B cell (primary cell): ENCODE measurements at regions not wholly inside any gene's neighbourhood (a gene's known extent, or its start where the extent isn't known, plus 50 kb on each side); places are given as distances from the start of the nearest gene placed in this dataset.

ENCODE experiments used
- ATAC-seq: fragments of 200-7000 bp; cut with Tn5 transposase; one replicate; pipeline ENCODE4 v1.10.0; 2021; ENCODE audit warnings: low read depth, mild to moderate bottlenecking, moderate number of reproducible peaks, moderate library complexity
- CTCF ChIA-PET: fragments of 350-600 bp; sonication (Branson Sonifier 250); formaldehyde crosslinking; loops from one replicate; lab custom pipeline; 2021; ENCODE audit warnings: antibody characterized with exemption, inconsistent platforms; lab: Charles Lee
- POLR2A ChIA-PET: fragments of 350-600 bp; sonication (Branson Sonifier 250); formaldehyde crosslinking; loops from one replicate; lab custom pipeline; 2021; ENCODE audit warnings: antibody characterized with exemption; lab: Charles Lee
- DNase-seq: peaks from one replicate; pipeline ENCODE4 v3.0.0; 2013
- H2AFZ ChIP-seq: 2 replicates; pipeline ENCODE4 v1.6.1; 2012; ENCODE audit warnings: mild to moderate bottlenecking, low read depth, low read length; ENCODE audit not compliant: insufficient read depth, poor library complexity, severe bottlenecking
- H3K27ac ChIP-seq, 2 donors: 1 replicate in 1 of 2; 2 replicates in 1 of 2; pipeline ENCODE4 v1.5.1; 2012 to 2013; ENCODE audit warnings: low read length in 2 of 2, mild to moderate bottlenecking in 2 of 2, moderate library complexity in 1 of 2
- H3K27me3 ChIP-seq, 4 experiments: fragments of 200-600 bp in 1 of 4; sonication (generic) in 1 of 4; replicated peaks in 1 of 4; 1 replicate in 2 of 4; 2 replicates in 2 of 4; pipeline versions ENCODE4 v1.6.1 to v1.7.0; 2013 to 2016; ENCODE audit warnings: low read length in 3 of 4, mild to moderate bottlenecking in 2 of 4, mixed read lengths in 1 of 4, moderate library complexity in 1 of 4; ENCODE audit not compliant: insufficient read depth in 4 of 4, control insufficient read depth in 3 of 4; ENCODE audit errors: control extremely low read depth in 1 of 4
- H3K36me3 ChIP-seq, 2 experiments: replicated peaks in 1 of 2; 1 replicate in 1 of 2; 2 replicates in 1 of 2; pipeline versions ENCODE4 v1.6.1 to v1.7.1; 2013; ENCODE audit warnings: low read length in 1 of 2; ENCODE audit not compliant: insufficient read depth in 2 of 2, control insufficient read depth in 1 of 2; ENCODE audit errors: control extremely low read depth in 1 of 2, extremely low read depth in 1 of 2
- H3K4me1 ChIP-seq, 2 donors: fragments of 200-600 bp in 1 of 2; sonication (generic) in 1 of 2; 1 replicate in 1 of 2; 2 replicates in 1 of 2; pipeline versions ENCODE4 v1.5.1 to v1.6.1; 2013 to 2017; ENCODE audit warnings: low read length in 2 of 2; ENCODE audit not compliant: control insufficient read depth in 2 of 2, insufficient read depth in 2 of 2
- H3K4me2 ChIP-seq: replicated peaks from 2 replicates; pipeline ENCODE3; 2012; ENCODE audit warnings: mild to moderate bottlenecking, low read depth, low read length; ENCODE audit not compliant: poor library complexity, severe bottlenecking
- H3K4me3 ChIP-seq, 5 experiments: fragments of 200-600 bp in 1 of 5; sonication (generic) in 1 of 5; 1 replicate in 3 of 5; 2 replicates in 2 of 5; pipeline versions ENCODE4 v1.5.1 to v1.7.0; 2011 to 2016; ENCODE audit warnings: low read length in 4 of 5, mild to moderate bottlenecking in 4 of 5, low read depth in 2 of 5, control low read depth in 1 of 5, moderate library complexity in 1 of 5; ENCODE audit not compliant: insufficient read depth in 1 of 5; ENCODE audit errors: control extremely low read depth in 1 of 5, extremely low read depth in 1 of 5
- H3K79me2 ChIP-seq: fragments of 200-600 bp; sonication (generic); one replicate; pipeline ENCODE4 v1.6.0; 2016; ENCODE audit warnings: low read length; ENCODE audit not compliant: control insufficient read depth, insufficient read depth
- H3K9ac ChIP-seq: fragments of 200-600 bp; sonication (generic); 2 replicates; pipeline ENCODE4 v1.6.1; 2017; ENCODE audit warnings: mild to moderate bottlenecking, low read length, moderate library complexity
- H3K9me3 ChIP-seq, 3 donors: one replicate each; pipeline versions ENCODE4 v1.6.1 to v1.7.1; 2013; ENCODE audit warnings: low read length in 2 of 3; ENCODE audit not compliant: control insufficient read depth in 2 of 3, insufficient read depth in 1 of 3; ENCODE audit errors: control extremely low read depth in 1 of 3
- H4K20me1 ChIP-seq: 2 replicates; pipeline ENCODE4 v1.6.0; 2012; ENCODE audit warnings: mild to moderate bottlenecking, low read length; ENCODE audit not compliant: insufficient read depth, control insufficient read depth, poor library complexity, severe bottlenecking
- H3K27ac Mint-ChIP-seq: one replicate; pipeline ENCODE4 v1.8.0; 2021; ENCODE audit warnings: mixed read lengths
- H3K27me3 Mint-ChIP-seq: one replicate; pipeline ENCODE4 v1.8.0; 2021; ENCODE audit warnings: mixed read lengths
- H3K4me1 Mint-ChIP-seq: one replicate; pipeline ENCODE4 v1.8.0; 2021; ENCODE audit warnings: mixed read lengths
- H3K4me3 Mint-ChIP-seq: one replicate; pipeline ENCODE4 v1.8.0; 2021; ENCODE audit warnings: mixed read lengths
- H3K9me3 Mint-ChIP-seq: one replicate; pipeline ENCODE4 v1.8.0; 2022; ENCODE audit warnings: mixed read lengths; ENCODE audit not compliant: insufficient read depth
- EZH2 ChIP-seq: IDR thresholded peaks from 2 replicates; pipeline ENCODE4 v1.6.1; 2012; ENCODE audit warnings: borderline replicate concordance, low read depth, mild to moderate bottlenecking, moderate library complexity, low read length; ENCODE audit not compliant: insufficient read depth, poor library complexity, severe bottlenecking
- WGBS: methylation state at CpG from one replicate; pipeline ENCODE4 v1.1.5; 2013; ENCODE audit warnings: missing lambda C conversion rate; ENCODE audit not compliant: insufficient coverage; 5-methylcytosine and 5-hydroxymethylcytosine counted together
- intact Hi-C: fragments of 100-400 bp; cut with micrococcal nuclease; formaldehyde crosslinking; loops from one replicate; pipeline ENCODE4 v1.10.0; 2022
- TF ChIP-seq, protein P1 (sequence below): fragments of 200-600 bp; IDR thresholded peaks from one replicate; pipeline ENCODE4 v1.8.0; 2022; ENCODE audit warnings: antibody characterized with exemption, mild to moderate bottlenecking

DNA sequence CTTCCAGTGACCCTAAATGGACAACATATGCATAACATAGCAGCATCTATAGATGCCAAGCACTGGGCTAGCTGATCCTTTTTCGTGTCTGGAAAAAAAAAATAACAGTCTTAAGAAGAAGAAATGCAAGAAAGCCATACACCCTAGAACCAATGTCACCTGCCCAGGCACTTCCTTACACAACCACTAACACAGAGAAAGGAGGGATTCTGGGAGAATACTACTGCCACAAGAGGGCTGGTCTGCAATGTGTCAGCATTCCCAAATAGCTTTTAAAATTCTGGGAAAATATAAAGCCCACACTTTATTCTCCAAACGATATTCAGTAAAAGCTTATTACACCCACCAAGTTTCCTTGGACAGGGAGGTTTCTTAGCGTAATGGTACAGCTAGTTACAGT is 271.2 kb downstream of the TBL1XR1 start:
- Histone ChIP-seq H3K27me3 (peaks cover 0 to 3% (median 0%) of the 10 kb centered on the region in 4 experiments), H3K36me3 (no peaks in the 10 kb centered on the region)

DNA sequence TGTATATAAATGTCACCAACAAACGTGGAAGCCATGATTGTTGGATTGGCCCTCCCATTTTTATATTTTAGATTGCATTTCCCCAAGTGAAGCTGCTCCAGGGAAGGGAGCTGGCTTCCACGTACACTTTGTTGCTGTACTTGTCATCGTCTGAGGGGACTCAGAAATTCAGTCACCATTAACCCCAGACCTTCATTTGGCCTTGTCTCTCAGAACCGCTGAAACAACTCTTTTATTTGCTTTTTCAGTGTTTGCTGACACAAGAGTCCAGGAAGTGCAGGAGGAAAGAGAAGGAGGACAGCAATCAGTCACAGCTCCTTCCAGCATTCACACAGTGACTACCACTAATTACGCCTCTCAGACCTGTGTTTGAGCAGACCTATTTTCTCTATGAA is 276.5 kb downstream of the TBL1XR1 start:
- no peaks in the 10 kb centered on the region for H3K4me1 Mint-ChIP-seq
- POLR2A ChIA-PET = no interaction called here
- H3K9me3 Mint-ChIP-seq = no peaks in the 10 kb centered on the region
- ATAC-seq = no peak
- no peak for DNase-seq
- H3K4me1 ChIP-seq = no peaks in the 10 kb centered on the region
- H3K27ac ChIP-seq = no peak overlapping the region
- H3K4me2 ChIP-seq = no peak overlapping the region
- H3K4me3 ChIP-seq = no peak overlapping the region
- H3K36me3 ChIP-seq = no peaks in the 10 kb centered on the region
- H3K27me3 Mint-ChIP-seq = peaks cover 6% of the 10 kb centered on the region
- intact Hi-C loops = no loop called here
- no peaks in the 10 kb centered on the region for H3K27me3 ChIP-seq
- H3K4me3 Mint-ChIP-seq = no peak overlapping the region
- no peaks in the 10 kb centered on the region for H3K9me3 ChIP-seq
- no peak overlapping the region for H3K9ac ChIP-seq
- no CpG with 5 or more reads among the region's 5 CpGs for WGBS
- no peaks in the 10 kb centered on the region for H4K20me1 ChIP-seq
- no peak overlapping the region for H3K27ac Mint-ChIP-seq
- H3K79me2 ChIP-seq = no peaks in the 10 kb centered on the region
- TF ChIP-seq EZH2 = no peak
- TF ChIP-seq, protein P1, sequence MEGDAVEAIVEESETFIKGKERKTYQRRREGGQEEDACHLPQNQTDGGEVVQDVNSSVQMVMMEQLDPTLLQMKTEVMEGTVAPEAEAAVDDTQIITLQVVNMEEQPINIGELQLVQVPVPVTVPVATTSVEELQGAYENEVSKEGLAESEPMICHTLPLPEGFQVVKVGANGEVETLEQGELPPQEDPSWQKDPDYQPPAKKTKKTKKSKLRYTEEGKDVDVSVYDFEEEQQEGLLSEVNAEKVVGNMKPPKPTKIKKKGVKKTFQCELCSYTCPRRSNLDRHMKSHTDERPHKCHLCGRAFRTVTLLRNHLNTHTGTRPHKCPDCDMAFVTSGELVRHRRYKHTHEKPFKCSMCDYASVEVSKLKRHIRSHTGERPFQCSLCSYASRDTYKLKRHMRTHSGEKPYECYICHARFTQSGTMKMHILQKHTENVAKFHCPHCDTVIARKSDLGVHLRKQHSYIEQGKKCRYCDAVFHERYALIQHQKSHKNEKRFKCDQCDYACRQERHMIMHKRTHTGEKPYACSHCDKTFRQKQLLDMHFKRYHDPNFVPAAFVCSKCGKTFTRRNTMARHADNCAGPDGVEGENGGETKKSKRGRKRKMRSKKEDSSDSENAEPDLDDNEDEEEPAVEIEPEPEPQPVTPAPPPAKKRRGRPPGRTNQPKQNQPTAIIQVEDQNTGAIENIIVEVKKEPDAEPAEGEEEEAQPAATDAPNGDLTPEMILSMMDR = no peak
- CTCF ChIA-PET = no interaction called here
- H2AFZ ChIP-seq = no peak overlapping the region

More for the DNA sequence above, 271.2 kb downstream of the TBL1XR1 start:
- DNase-seq (no peak), ATAC-seq (no peak)
- TF ChIP-seq, protein P1 = no peak
- TF ChIP-seq EZH2 = no peak
- H4K20me1 ChIP-seq = no peaks in the 10 kb centered on the region
- no peaks in the 10 kb centered on the region for H3K9me3 ChIP-seq
- no peak overlapping the region for H3K4me3 Mint-ChIP-seq
- no peak overlapping the region for H3K4me2 ChIP-seq
- no peak overlapping the region for H3K9ac ChIP-seq
- H2AFZ ChIP-seq = no peak overlapping the region
- POLR2A ChIA-PET = no interaction called here
- H3K4me1 ChIP-seq = no peaks in the 10 kb centered on the region
- CTCF ChIA-PET = no interaction called here
- no peaks in the 10 kb centered on the region for H3K4me1 Mint-ChIP-seq
- no peak overlapping the region for H3K27ac Mint-ChIP-seq
- no peaks in the 10 kb centered on the region for H3K9me3 Mint-ChIP-seq
- no peak overlapping the region for H3K27ac ChIP-seq
- H3K79me2 ChIP-seq = no peaks in the 10 kb centered on the region
- H3K27me3 Mint-ChIP-seq = peaks cover 3% of the 10 kb centered on the region
- no CpG with 5 or more reads among the region's 3 CpGs for WGBS
- intact Hi-C loops = no loop called here
- H3K4me3 ChIP-seq = no peak overlapping the region
